Stomach (tissue), 8 donors: ENCODE measurements at regions not wholly inside any gene's neighbourhood (a gene's known extent, or its start where the extent isn't known, plus 50 kb on each side); places are given as distances from the start of the nearest gene placed in this dataset.

Source experiments
- DNase-seq, 2 donors: peaks; one replicate each; pipeline versions ENCODE4 v3.0.0 to v3.0.0-alpha.2; 2013 to 2019
- H3K27ac ChIP-seq, 5 donors: fragments of 200-600 bp in 4 of 5; sonication (generic) in 4 of 5; one replicate each; pipeline ENCODE4 v1.5.1; 2013 to 2019; ENCODE audit warnings: mild to moderate bottlenecking in 1 of 5, moderate library complexity in 1 of 5
- H3K27me3 ChIP-seq, 3 donors: fragments of 200-600 bp; sonication (generic); one replicate each; pipeline ENCODE4 v1.5.1; 2017 to 2019; ENCODE audit warnings: mixed run types in 1 of 3
- H3K36me3 ChIP-seq, 4 donors: fragments of 200-600 bp; sonication (generic); 1 replicate in 3 of 4; 2 replicates in 1 of 4; pipeline ENCODE4 v1.5.1; 2016 to 2019
- H3K4me1 ChIP-seq, 4 donors: fragments of 200-600 bp; sonication (generic); one replicate each; pipeline ENCODE4 v1.5.1; 2016 to 2019
- H3K4me3 ChIP-seq, 4 donors: fragments of 200-600 bp; sonication (generic) in 3 of 4; one replicate each; pipeline ENCODE4 v1.5.1; 2016 to 2019; ENCODE audit warnings: mild to moderate bottlenecking in 1 of 4
- H3K9me3 ChIP-seq, 4 donors: fragments of 200-600 bp; sonication (generic); one replicate each; pipeline ENCODE4 v1.5.1; 2016 to 2019
- EP300 ChIP-seq: sonication (generic); formaldehyde crosslinking; IDR thresholded peaks from one replicate; pipeline ENCODE4 v1.6.1; 2017; ENCODE audit warnings: antibody characterized with exemption
- POLR2A ChIP-seq, 4 donors: fragments of 450-650 bp; IDR thresholded peaks; one replicate each; pipeline ENCODE4 v1.6.1; 2016; ENCODE audit warnings: antibody characterized with exemption in 4 of 4, control low read depth in 2 of 4, mild to moderate bottlenecking in 1 of 4, moderate library complexity in 1 of 4
- POLR2AphosphoS5 ChIP-seq, 3 donors: sonication (generic); formaldehyde crosslinking; IDR thresholded peaks; one replicate each; pipeline ENCODE4 v1.6.1; 2016; ENCODE audit warnings: antibody characterized with exemption in 3 of 3
- WGBS, 5 donors: extraction: QIAGEN DNeasy Blood & Tissue Kit in 3 of 5; methylation state at CpG; one replicate each; pipeline versions ENCODE4 v1.1.5 to v1.1.7; 2013 to 2018; 5-methylcytosine and 5-hydroxymethylcytosine counted together
- intact Hi-C: fragments of 100-400 bp; cut with DNase I; formaldehyde crosslinking; loops from one replicate; pipeline ENCODE4 v1.15.1; 2023; ENCODE audit warnings: low total_unique reads
- TF ChIP-seq, protein P1 (sequence below), 7 experiments: fragments of 450-650 bp in 4 of 7; fragments of 200-600 bp in 3 of 7; sonication (generic) in 3 of 7; IDR thresholded peaks; one replicate each; pipeline ENCODE4 v1.5.1; 2016 to 2019; ENCODE audit warnings: antibody characterized with exemption in 7 of 7, control low read depth in 2 of 7, mild to moderate bottlenecking in 1 of 7
- donor health status: healthy with polysubstance abuse.
- donor health status: Bipolar disorder and iron deficiency.
- donor health status: healthy.

DNA sequence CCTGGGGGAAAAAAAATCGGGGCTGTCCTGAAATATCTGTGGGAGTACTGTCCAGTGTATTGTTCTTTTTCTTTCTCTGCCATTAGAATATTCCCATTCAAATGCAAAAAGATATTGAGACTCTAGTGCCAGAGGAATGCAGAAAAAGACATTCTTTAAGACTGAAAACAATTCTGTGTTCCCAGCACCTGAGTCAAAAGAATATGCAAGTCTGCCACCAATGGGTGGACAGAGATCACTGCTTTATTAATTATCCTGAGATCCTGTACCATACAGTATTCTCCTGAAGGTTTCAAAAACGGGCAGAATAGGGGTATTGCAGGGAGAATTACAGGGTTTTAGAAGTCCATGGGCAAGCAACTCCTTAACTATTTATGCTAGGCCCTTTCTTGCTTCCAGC lies 361.8 kb downstream of the C12orf50 start:
- Histone ChIP-seq H3K27ac (no peak overlapping the region), H3K9me3 (no peaks in the 10 kb centered on the region), H3K27me3 (no peaks in the 10 kb centered on the region), H3K36me3 (no peaks in the 10 kb centered on the region), H3K4me1 (no peaks in the 10 kb centered on the region), H3K4me3 (no peak overlapping the region)
- WGBS, 5 donors: 38 to 50% (median 45%) methylated on average over 2 of the region's 2 CpGs
- TF ChIP-seq, protein P1, sequence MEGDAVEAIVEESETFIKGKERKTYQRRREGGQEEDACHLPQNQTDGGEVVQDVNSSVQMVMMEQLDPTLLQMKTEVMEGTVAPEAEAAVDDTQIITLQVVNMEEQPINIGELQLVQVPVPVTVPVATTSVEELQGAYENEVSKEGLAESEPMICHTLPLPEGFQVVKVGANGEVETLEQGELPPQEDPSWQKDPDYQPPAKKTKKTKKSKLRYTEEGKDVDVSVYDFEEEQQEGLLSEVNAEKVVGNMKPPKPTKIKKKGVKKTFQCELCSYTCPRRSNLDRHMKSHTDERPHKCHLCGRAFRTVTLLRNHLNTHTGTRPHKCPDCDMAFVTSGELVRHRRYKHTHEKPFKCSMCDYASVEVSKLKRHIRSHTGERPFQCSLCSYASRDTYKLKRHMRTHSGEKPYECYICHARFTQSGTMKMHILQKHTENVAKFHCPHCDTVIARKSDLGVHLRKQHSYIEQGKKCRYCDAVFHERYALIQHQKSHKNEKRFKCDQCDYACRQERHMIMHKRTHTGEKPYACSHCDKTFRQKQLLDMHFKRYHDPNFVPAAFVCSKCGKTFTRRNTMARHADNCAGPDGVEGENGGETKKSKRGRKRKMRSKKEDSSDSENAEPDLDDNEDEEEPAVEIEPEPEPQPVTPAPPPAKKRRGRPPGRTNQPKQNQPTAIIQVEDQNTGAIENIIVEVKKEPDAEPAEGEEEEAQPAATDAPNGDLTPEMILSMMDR (IDR thresholded peaks at IDR 0.05): no peak
- no peak for TF ChIP-seq EP300
- no peak for TF ChIP-seq POLR2AphosphoS5 (IDR thresholded peaks at IDR 0.05)
- no peak for TF ChIP-seq POLR2A (IDR thresholded peaks at IDR 0.05)
- DNase-seq: peak in 1 of 2 donors; percentile 38
- intact Hi-C loops: no loop called here

DNA sequence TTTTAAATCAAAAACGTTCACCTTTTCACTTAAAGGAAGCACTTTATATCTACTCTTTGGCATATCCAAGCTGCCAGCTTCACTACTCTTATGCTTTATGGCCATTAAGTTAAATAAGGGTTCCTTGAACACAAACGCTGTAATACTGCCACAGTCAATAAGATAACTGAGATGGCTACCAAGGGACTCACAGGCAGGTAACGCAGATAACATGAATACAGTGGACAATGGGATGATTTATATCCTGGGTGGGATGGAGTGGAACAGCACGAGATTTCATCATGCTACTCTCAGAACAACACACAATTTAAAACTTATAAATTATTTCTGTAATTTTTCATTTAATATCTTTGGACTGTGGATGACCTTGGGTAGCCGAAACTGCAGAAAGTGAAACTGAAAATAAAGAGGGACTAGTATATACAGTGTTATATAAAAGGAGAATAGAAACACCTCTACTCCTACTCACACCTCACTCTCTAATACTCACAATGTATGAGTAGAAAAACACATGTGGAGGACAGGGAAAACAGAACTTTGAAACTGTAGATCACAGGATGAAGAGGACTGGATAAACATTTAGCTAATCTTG lies 367.3 kb downstream of the C12orf50 start:
- intact Hi-C loops: no loop called here
- Histone ChIP-seq H3K27ac (no peak overlapping the region), H3K9me3 (no peaks in the 10 kb centered on the region), H3K4me1 (no peaks in the 10 kb centered on the region), H3K36me3 (no peaks in the 10 kb centered on the region), H3K4me3 (peak overlapping the region; percentile 19 to 39 (median 26)), H3K27me3 (no peaks in the 10 kb centered on the region)
- DNase-seq: peak in 1 of 2 donors; percentile 5
- 30 to 43% (median 38%) methylated on average over 5 of the region's 5 CpGs for WGBS, 5 donors
- no peak for TF ChIP-seq POLR2A (IDR thresholded peaks at IDR 0.05)
- no peak for TF ChIP-seq EP300
- TF ChIP-seq, protein P1 (IDR thresholded peaks at IDR 0.05): no peak
- no peak for TF ChIP-seq POLR2AphosphoS5 (IDR thresholded peaks at IDR 0.05)

DNA sequence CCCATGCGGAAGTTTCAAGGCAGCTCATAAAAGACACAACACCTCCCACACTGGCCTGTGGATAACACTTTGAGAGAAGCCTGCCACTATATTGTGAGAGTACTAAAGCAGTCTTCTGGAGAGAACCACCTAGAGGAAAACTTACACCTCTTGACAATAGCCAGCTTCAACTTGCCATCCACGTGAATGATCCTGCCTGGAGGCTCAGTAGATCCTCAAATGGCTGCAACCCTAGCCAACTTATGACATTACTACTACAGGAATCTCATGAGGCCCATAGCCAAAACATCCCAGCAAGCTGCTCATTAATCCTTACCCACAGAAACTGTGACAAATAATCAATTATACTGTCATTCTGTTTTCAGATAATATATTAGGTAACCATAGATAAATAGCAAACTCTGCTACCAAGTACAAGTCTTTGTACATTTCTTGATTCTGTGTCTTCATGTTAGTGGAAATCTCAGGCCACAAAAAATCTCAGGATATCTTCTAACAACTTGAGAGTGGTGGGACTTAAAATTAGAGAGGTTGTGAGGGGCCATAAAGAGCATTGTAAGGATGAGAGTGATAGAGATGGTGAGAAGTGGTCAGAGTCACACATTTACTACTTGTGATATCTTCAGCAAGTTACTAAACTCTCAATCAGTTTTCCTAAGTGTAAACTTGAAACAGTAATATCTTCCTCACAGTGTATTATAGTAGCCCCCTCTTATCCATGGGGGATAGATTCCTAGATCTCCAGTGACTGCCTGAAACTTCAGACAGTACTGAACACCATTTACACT lies 368.0 kb downstream of the C12orf50 start:
- H3K9me3 ChIP-seq: no peaks in the 10 kb centered on the region
- peak in 1 of 2 donors; percentile 7 for DNase-seq
- H3K27me3 ChIP-seq: no peaks in the 10 kb centered on the region
- intact Hi-C loops: no loop called here
- no peaks in the 10 kb centered on the region for H3K4me1 ChIP-seq
- peak overlapping the region in 3 of 4 donors; percentile 19 to 39 (median 32) for H3K4me3 ChIP-seq
- H3K36me3 ChIP-seq: no peaks in the 10 kb centered on the region
- TF ChIP-seq, protein P1 (IDR thresholded peaks at IDR 0.05): no peak
- TF ChIP-seq EP300 (no peak), POLR2A (IDR thresholded peaks at IDR 0.05) (no peak), POLR2AphosphoS5 (IDR thresholded peaks at IDR 0.05) (no peak)
- H3K27ac ChIP-seq: no peak overlapping the region
- WGBS, 5 donors: 64 to 88% (median 74%) methylated on average over 2 of the region's 2 CpGs

DNA sequence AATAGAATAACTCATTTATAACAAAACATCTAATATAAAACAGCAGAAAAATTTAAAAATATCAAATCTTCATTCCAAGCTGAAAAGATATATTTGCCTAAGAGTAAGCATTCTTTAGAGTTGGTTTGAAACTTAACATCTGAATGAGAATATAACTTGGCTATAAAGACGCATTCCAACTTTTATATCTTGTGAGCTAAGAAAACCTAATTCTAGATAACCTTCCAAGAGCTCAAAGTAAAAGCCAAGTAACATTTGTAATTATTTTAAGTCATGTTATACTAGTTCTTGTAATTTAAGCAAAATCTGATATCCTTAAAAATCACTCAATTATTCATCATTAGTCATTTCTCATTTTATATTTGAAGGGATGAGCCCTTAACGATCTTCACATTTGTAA lies 368.9 kb downstream of the C12orf50 start:
- Histone ChIP-seq H3K4me1 (no peaks in the 10 kb centered on the region), H3K36me3 (no peaks in the 10 kb centered on the region), H3K4me3 (no peak overlapping the region), H3K27me3 (no peaks in the 10 kb centered on the region), H3K9me3 (no peaks in the 10 kb centered on the region), H3K27ac (no peak overlapping the region)
- 78 to 85% (median 81%) methylated on average over 2 of the region's 2 CpGs for WGBS, 5 donors
- TF ChIP-seq POLR2AphosphoS5 (IDR thresholded peaks at IDR 0.05) (no peak), EP300 (no peak), POLR2A (IDR thresholded peaks at IDR 0.05) (no peak)
- TF ChIP-seq, protein P1 (IDR thresholded peaks at IDR 0.05): no peak
- intact Hi-C loops: no loop called here
- DNase-seq: no peak
